HL-60 (cell line): ENCODE measurements at regions not wholly inside any gene's neighbourhood (a gene's known extent, or its start where the extent isn't known, plus 50 kb on each side); places are given as distances from the start of the nearest gene placed in this dataset.

ENCODE experiments used
- DNase-seq, 2 experiments: peaks; one replicate each; pipeline ENCODE4 v3.0.0-alpha.2; 2010 to 2020; ENCODE audit warnings: low read depth in 1 of 2, low spot score in 1 of 2
- H3K27ac ChIP-seq: fragments of 250-450 bp; sonication (Bioruptor Pico); replicated peaks from 2 replicates; pipeline ENCODE4 v1.5.1; 2020; ENCODE audit warnings: mild to moderate bottlenecking, moderate library complexity
- H3K27me3 ChIP-seq: fragments of 250-450 bp; sonication (Bioruptor Pico); 2 replicates; pipeline ENCODE4 v1.5.1; 2021; ENCODE audit warnings: mild to moderate bottlenecking, moderate library complexity; ENCODE audit not compliant: insufficient read depth, poor library complexity, severe bottlenecking
- H3K4me3 ChIP-seq: replicated peaks from 2 replicates; pipeline ENCODE4 v1.5.1; 2011; ENCODE audit warnings: mild to moderate bottlenecking, control low read depth, low read length; ENCODE audit not compliant: insufficient read depth
- GABPA ChIP-seq: IDR thresholded peaks from 2 replicates; pipeline ENCODE4 v1.6.1; 2012; ENCODE audit warnings: low read depth
- POLR2AphosphoS5 ChIP-seq: IDR thresholded peaks from 2 replicates; pipeline ENCODE4 v1.6.1; 2012; ENCODE audit warnings: low read depth
- SPI1 ChIP-seq: IDR thresholded peaks from 2 replicates; pipeline ENCODE4 v1.6.1; 2012; ENCODE audit warnings: low read depth, mild to moderate bottlenecking, borderline replicate concordance
- TF ChIP-seq, protein P1 (sequence below): IDR thresholded peaks from 2 replicates; pipeline ENCODE4 v1.6.1; 2012; ENCODE audit warnings: low read depth; ENCODE audit not compliant: insufficient replicate concordance
- TF ChIP-seq, protein P2 (sequence below): IDR thresholded peaks from one replicate; pipeline ENCODE4 v1.5.1; 2011; ENCODE audit warnings: low read length, control low read depth, inconsistent platforms; ENCODE audit not compliant: insufficient read depth

DNA sequence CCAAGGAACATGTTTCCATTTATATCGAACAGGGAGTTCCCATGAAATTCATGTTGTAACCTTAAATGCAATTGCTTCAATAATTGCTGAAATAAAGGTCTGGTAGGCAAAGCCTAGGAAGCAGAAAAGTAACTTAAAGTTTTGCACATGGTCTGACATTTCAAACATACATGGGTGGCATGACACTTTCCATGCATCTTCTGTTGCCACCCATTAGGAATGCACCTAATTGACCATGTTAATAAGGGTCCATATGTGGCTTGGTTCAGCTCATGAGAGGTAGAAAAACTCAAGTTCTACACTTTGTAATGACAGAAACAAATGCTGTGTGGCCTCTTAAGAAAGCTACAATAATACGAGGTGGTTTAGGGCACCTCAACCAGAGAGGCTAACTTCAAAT, 72.0 kb upstream of the GORAB start:
- H3K4me3 ChIP-seq: no peak overlapping the region
- no peak for TF ChIP-seq POLR2AphosphoS5
- no peak for TF ChIP-seq SPI1
- TF ChIP-seq, protein P1, sequence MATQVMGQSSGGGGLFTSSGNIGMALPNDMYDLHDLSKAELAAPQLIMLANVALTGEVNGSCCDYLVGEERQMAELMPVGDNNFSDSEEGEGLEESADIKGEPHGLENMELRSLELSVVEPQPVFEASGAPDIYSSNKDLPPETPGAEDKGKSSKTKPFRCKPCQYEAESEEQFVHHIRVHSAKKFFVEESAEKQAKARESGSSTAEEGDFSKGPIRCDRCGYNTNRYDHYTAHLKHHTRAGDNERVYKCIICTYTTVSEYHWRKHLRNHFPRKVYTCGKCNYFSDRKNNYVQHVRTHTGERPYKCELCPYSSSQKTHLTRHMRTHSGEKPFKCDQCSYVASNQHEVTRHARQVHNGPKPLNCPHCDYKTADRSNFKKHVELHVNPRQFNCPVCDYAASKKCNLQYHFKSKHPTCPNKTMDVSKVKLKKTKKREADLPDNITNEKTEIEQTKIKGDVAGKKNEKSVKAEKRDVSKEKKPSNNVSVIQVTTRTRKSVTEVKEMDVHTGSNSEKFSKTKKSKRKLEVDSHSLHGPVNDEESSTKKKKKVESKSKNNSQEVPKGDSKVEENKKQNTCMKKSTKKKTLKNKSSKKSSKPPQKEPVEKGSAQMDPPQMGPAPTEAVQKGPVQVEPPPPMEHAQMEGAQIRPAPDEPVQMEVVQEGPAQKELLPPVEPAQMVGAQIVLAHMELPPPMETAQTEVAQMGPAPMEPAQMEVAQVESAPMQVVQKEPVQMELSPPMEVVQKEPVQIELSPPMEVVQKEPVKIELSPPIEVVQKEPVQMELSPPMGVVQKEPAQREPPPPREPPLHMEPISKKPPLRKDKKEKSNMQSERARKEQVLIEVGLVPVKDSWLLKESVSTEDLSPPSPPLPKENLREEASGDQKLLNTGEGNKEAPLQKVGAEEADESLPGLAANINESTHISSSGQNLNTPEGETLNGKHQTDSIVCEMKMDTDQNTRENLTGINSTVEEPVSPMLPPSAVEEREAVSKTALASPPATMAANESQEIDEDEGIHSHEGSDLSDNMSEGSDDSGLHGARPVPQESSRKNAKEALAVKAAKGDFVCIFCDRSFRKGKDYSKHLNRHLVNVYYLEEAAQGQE: no peak
- TF ChIP-seq, protein P2, sequence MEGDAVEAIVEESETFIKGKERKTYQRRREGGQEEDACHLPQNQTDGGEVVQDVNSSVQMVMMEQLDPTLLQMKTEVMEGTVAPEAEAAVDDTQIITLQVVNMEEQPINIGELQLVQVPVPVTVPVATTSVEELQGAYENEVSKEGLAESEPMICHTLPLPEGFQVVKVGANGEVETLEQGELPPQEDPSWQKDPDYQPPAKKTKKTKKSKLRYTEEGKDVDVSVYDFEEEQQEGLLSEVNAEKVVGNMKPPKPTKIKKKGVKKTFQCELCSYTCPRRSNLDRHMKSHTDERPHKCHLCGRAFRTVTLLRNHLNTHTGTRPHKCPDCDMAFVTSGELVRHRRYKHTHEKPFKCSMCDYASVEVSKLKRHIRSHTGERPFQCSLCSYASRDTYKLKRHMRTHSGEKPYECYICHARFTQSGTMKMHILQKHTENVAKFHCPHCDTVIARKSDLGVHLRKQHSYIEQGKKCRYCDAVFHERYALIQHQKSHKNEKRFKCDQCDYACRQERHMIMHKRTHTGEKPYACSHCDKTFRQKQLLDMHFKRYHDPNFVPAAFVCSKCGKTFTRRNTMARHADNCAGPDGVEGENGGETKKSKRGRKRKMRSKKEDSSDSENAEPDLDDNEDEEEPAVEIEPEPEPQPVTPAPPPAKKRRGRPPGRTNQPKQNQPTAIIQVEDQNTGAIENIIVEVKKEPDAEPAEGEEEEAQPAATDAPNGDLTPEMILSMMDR: no peak
- no peak for TF ChIP-seq GABPA
- H3K27ac ChIP-seq: no peak overlapping the region
- H3K27me3 ChIP-seq: no peaks in the 10 kb centered on the region
- DNase-seq: no peak

DNA sequence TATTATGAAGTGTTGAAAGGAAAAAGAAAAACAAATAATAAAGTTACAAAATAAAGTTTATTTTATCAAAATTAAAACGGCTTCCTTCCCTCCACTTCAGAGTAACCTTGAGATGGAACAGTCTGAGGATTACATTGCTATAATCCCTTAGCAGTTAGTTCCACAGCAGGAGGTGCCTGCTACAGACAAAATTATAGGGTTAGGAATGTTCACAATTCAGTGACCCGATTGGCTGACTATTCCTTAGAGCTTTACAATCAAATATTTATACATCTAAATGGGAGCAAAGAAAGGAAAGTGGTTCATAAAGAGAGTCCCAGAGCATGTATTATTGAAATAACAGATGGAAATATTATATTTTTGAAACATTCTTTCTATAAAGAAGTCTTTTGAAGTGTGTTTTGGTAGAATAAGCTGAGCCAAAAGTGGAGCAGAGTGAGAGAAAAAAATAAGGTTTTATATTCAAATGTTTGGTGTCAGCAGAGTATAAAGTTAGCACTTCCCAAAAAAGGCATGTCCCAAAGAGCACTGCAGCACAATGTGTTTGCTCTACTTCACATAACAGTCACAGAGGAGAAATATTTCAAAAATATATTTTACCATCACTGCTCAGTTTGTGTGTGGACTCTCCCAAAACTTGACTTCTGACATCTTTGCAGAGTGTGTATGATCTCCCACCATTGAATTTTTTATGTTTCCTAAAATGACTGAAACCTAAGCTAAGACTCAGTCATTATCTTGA, 71.4 kb upstream of the GORAB start:
- H3K27ac ChIP-seq: no peak overlapping the region
- no peak overlapping the region for H3K4me3 ChIP-seq
- no peak for DNase-seq
- no peaks in the 10 kb centered on the region for H3K27me3 ChIP-seq
- TF ChIP-seq, protein P2: no peak
- TF ChIP-seq, protein P1: no peak
- TF ChIP-seq SPI1 (no peak), POLR2AphosphoS5 (no peak)

DNA sequence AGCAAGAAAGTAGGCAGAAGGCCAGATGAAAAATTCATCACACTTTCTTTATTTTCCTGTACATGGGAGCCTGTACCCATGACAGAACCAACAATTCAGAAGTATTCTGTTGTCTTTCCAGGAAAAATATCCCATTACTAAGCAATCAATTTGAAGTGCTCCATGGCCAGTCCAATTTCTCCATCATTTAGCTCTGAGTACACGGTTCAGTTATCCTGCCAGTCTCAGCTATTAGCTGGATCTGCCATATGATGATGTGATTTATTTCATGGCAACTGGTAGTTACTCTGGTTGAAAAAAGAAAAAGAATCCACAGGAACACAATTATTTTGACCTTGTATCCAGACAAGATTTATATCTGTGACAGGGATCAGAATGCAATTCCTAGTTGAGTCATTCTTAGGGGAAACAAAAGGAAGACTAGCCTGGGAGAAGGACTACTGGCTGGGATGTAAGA, 70.6 kb upstream of the GORAB start:
- TF ChIP-seq GABPA (no peak), POLR2AphosphoS5 (no peak), SPI1 (no peak)
- TF ChIP-seq, protein P2: no peak
- TF ChIP-seq, protein P1: no peak
- Histone ChIP-seq H3K4me3 (no peak overlapping the region), H3K27ac (no peak overlapping the region), H3K27me3 (no peaks in the 10 kb centered on the region)
- DNase-seq: no peak
